PC-9 (cell line): ENCODE measurements at regions not wholly inside any gene's neighbourhood (a gene's known extent, or its start where the extent isn't known, plus 50 kb on each side); places are given as distances from the start of the nearest gene placed in this dataset.

ENCODE experiments used
- CTCF ChIP-seq: fragments of 200-600 bp; sonication (generic); conservative IDR thresholded peaks from 2 replicates; pipeline ENCODE4 v1.6.1; 2017; ENCODE audit warnings: mixed run types, antibody characterized with exemption, mild to moderate bottlenecking, moderate library complexity
- EZH2 ChIP-seq: fragments of 200-600 bp; sonication (generic); IDR thresholded peaks from 2 replicates; pipeline ENCODE4 v1.8.0; 2017; ENCODE audit warnings: antibody characterized with exemption, low read depth

- TF ChIP-seq CTCF (no peak), EZH2 (no peak)
Measured at GRCh38 chr15:47437491-47437890, 279.8 kb upstream of the SEMA6D start.
